Hepatocyte (in vitro differentiated cells): ENCODE measurements at regions not wholly inside any gene's neighbourhood (a gene's known extent, or its start where the extent isn't known, plus 50 kb on each side); places are given as distances from the start of the nearest gene placed in this dataset.

ENCODE experiments used
- DNase-seq: peaks from one replicate; pipeline ENCODE4 v3.0.0-alpha.2; 2016; ENCODE audit warnings: low spot score
- H2AFZ ChIP-seq: fragments of 200-600 bp; sonication (generic); 2 replicates; pipeline ENCODE4 v1.6.0; 2016; ENCODE audit warnings: antibody characterized with exemption, mild to moderate bottlenecking
- H3K27ac ChIP-seq: fragments of 200-600 bp; sonication (generic); 2 replicates; pipeline ENCODE4 v1.5.1; 2016; ENCODE audit warnings: mild to moderate bottlenecking
- H3K27me3 ChIP-seq: fragments of 200-600 bp; sonication (generic); 2 replicates; pipeline ENCODE4 v1.6.1; 2016
- H3K36me3 ChIP-seq: fragments of 200-600 bp; sonication (generic); replicated peaks from 2 replicates; pipeline ENCODE4 v1.5.1; 2016; ENCODE audit warnings: low read depth; ENCODE audit not compliant: insufficient read depth
- H3K4me1 ChIP-seq: fragments of 200-600 bp; sonication (generic); 2 replicates; pipeline ENCODE4 v1.5.1; 2016; ENCODE audit warnings: mild to moderate bottlenecking, moderate library complexity; ENCODE audit not compliant: insufficient read depth
- H3K4me2 ChIP-seq: fragments of 200-600 bp; sonication (generic); 2 replicates; pipeline ENCODE4 v1.6.0; 2016
- H3K4me3 ChIP-seq: fragments of 200-600 bp; sonication (generic); 2 replicates; pipeline ENCODE4 v1.5.1; 2016; ENCODE audit warnings: mild to moderate bottlenecking
- H3K79me2 ChIP-seq: fragments of 200-600 bp; sonication (generic); 2 replicates; pipeline ENCODE4 v1.6.0; 2017; ENCODE audit warnings: mild to moderate bottlenecking
- H3K9me2 ChIP-seq: fragments of 200-600 bp; sonication (generic); replicated peaks from 2 replicates; pipeline ENCODE4 v1.6.0; 2017; ENCODE audit warnings: mild to moderate bottlenecking; ENCODE audit not compliant: insufficient read depth
- H3K9me3 ChIP-seq: fragments of 200-600 bp; sonication (generic); 2 replicates; pipeline ENCODE4 v1.5.1; 2016; ENCODE audit warnings: low read depth, mild to moderate bottlenecking
- H4K20me1 ChIP-seq: fragments of 200-600 bp; sonication (generic); 2 replicates; pipeline ENCODE4 v1.6.0; 2016; ENCODE audit warnings: mild to moderate bottlenecking; ENCODE audit not compliant: insufficient read depth, poor library complexity, severe bottlenecking
- EZH2 ChIP-seq: fragments of 200-600 bp; sonication (generic); IDR thresholded peaks from 2 replicates; pipeline ENCODE4 v1.6.1; 2016; ENCODE audit warnings: antibody characterized with exemption, mild to moderate bottlenecking, borderline replicate concordance
- EZH2phosphoT487 ChIP-seq: fragments of 200-600 bp; sonication (generic); IDR thresholded peaks from one replicate; pipeline ENCODE4 v1.6.1; 2018; ENCODE audit warnings: antibody characterized with exemption, mild to moderate bottlenecking, low read depth, moderate library complexity; ENCODE audit not compliant: unreplicated experiment, severe bottlenecking
- WGBS: methylation state at CpG from one replicate; pipeline ENCODE4 v1.1.6; 2016; ENCODE audit warnings: low lambda C conversion rate; ENCODE audit errors: missing lambda C conversion rate; 5-methylcytosine and 5-hydroxymethylcytosine counted together
- TF ChIP-seq, protein P1 (sequence below): fragments of 200-600 bp; sonication (generic); IDR thresholded peaks from 2 replicates; pipeline ENCODE4 v1.5.1; 2016; ENCODE audit warnings: antibody characterized with exemption, mild to moderate bottlenecking; ENCODE audit not compliant: poor library complexity

DNA sequence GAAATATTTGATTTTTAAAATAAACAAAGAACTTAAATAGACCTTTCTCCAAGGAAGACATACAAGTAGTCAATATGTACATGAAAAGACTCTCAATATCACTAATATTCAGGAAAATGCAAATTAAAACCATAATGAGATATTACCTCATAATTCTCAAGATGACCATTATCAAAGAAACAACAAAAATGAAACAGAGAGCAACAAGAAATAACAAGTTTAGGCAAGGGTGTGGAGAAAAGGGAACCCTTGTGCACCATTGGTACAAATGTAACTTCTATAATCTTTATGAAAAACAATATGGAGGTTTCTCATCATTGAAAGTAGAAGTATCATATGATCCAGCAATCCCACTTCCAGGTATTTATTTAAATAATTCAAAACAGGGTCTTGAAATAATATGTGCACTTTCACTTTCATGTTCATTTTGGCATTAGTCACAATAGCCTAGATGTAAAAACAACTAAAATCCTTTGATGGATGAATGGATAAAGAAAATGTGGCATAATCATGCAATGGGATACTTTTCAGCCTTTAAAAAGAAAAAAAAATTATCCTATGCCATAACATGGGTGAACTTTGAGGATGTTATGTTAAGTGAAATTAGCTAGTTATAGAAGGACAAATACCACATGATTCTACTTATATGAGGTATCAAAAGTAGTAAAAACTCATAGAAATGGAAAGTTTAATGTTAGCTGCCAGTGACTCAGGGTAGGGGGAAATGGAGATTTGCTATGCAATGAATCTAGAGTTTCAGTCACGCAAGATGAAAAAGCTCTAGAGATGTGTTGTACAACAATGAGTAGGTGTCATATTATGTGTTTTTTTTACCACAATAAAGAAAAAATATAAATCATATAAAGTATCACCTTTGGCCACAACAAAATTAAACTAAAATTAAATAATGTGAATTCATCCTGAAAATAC is 114.5 kb upstream of the LYPLAL1 start:
- no peaks in the 10 kb centered on the region for H3K9me3 ChIP-seq
- no peaks in the 10 kb centered on the region for H3K36me3 ChIP-seq
- H3K9me2 ChIP-seq, result no peaks in the 10 kb centered on the region
- no peak overlapping the region for H3K27ac ChIP-seq
- no peak overlapping the region for H3K4me2 ChIP-seq
- no peaks in the 10 kb centered on the region for H4K20me1 ChIP-seq
- 96% methylated on average over 1 of the region's 1 CpG for whole genome bisulfite sequencing
- H3K4me3 ChIP-seq, result no peak overlapping the region
- H3K79me2 ChIP-seq, result no peaks in the 10 kb centered on the region
- H3K27me3 ChIP-seq, result no peaks in the 10 kb centered on the region
- H3K4me1 ChIP-seq, result no peaks in the 10 kb centered on the region
- TF ChIP-seq EZH2phosphoT487, result no peak
- TF ChIP-seq, protein P1, sequence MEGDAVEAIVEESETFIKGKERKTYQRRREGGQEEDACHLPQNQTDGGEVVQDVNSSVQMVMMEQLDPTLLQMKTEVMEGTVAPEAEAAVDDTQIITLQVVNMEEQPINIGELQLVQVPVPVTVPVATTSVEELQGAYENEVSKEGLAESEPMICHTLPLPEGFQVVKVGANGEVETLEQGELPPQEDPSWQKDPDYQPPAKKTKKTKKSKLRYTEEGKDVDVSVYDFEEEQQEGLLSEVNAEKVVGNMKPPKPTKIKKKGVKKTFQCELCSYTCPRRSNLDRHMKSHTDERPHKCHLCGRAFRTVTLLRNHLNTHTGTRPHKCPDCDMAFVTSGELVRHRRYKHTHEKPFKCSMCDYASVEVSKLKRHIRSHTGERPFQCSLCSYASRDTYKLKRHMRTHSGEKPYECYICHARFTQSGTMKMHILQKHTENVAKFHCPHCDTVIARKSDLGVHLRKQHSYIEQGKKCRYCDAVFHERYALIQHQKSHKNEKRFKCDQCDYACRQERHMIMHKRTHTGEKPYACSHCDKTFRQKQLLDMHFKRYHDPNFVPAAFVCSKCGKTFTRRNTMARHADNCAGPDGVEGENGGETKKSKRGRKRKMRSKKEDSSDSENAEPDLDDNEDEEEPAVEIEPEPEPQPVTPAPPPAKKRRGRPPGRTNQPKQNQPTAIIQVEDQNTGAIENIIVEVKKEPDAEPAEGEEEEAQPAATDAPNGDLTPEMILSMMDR, result no peak
- no peak for TF ChIP-seq EZH2
- no peak for DNase-seq
- H2AFZ ChIP-seq, result no peak overlapping the region

DNA sequence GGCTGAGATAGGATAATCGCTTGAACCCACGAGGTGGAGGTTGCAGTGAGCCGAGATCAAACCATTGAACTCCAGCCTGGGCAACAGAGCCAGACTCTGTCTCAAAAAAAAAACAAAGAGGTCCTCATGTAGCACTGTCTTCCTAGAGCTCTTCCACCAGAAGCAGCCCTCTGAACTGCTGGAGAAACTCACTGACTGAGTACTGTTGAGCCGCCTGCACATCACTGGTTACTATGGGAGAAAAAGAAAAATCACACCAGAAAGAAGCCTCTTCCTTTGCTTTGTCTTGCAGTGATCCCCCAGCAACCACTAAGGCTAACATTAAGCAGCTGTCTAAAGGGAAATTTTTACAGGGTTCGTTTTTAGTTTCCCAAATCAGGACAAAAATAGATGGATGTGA is 112.9 kb upstream of the LYPLAL1 start:
- H2AFZ ChIP-seq, result no peak overlapping the region
- no peak overlapping the region for H3K4me3 ChIP-seq
- no peak overlapping the region for H3K4me2 ChIP-seq
- H3K27me3 ChIP-seq, result no peaks in the 10 kb centered on the region
- H3K9me2 ChIP-seq, result no peaks in the 10 kb centered on the region
- no peak for DNase-seq
- no peaks in the 10 kb centered on the region for H3K79me2 ChIP-seq
- H3K9me3 ChIP-seq, result no peaks in the 10 kb centered on the region
- TF ChIP-seq, protein P1, result no peak
- no peak for TF ChIP-seq EZH2
- no peak for TF ChIP-seq EZH2phosphoT487
- WGBS, result 91% methylated on average over 5 of the region's 5 CpGs
- H3K36me3 ChIP-seq, result no peaks in the 10 kb centered on the region
- H3K27ac ChIP-seq, result no peak overlapping the region
- H3K4me1 ChIP-seq, result no peaks in the 10 kb centered on the region
- no peaks in the 10 kb centered on the region for H4K20me1 ChIP-seq

DNA sequence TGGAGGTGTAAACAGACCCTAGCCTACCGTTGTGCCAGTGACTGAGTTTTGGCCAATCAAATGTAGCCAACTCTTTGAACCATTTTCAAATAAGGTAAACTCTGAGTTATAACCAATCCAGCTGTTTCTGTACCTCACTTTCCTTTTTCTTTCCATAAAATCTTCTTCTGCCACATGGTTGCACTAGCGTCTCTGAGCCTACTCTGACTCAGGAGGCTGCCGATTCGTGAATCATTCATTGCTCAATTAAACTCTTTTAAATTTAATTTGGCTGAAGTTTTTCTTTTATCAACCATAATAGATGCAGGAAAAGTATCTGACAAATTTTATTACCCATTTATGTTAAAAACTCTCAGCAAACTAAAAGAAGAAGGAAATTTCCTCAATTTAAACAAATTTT is 111.5 kb upstream of the LYPLAL1 start:
- no peak overlapping the region for H2AFZ ChIP-seq
- H3K9me3 ChIP-seq, result no peaks in the 10 kb centered on the region
- TF ChIP-seq EZH2, result no peak
- TF ChIP-seq EZH2phosphoT487, result no peak
- TF ChIP-seq, protein P1, result no peak
- no peaks in the 10 kb centered on the region for H3K36me3 ChIP-seq
- H3K4me3 ChIP-seq, result no peak overlapping the region
- no peaks in the 10 kb centered on the region for H3K9me2 ChIP-seq
- no peak overlapping the region for H3K27ac ChIP-seq
- 95% methylated on average over 4 of the region's 4 CpGs for WGBS
- H3K4me1 ChIP-seq, result peaks cover 10% of the 10 kb centered on the region
- H4K20me1 ChIP-seq, result no peaks in the 10 kb centered on the region
- no peaks in the 10 kb centered on the region for H3K27me3 ChIP-seq
- no peak for DNase-seq
- H3K4me2 ChIP-seq, result no peak overlapping the region
- H3K79me2 ChIP-seq, result no peaks in the 10 kb centered on the region
